ENCODE measurements at regions not wholly inside any gene's neighbourhood (a gene's known extent, or its start where the extent isn't known, plus 50 kb on each side); places are given as distances from the start of the nearest gene placed in this dataset.
A peak's percentile ranks its signal among the peaks of the same experiment; 100 is the strongest.

DNA sequence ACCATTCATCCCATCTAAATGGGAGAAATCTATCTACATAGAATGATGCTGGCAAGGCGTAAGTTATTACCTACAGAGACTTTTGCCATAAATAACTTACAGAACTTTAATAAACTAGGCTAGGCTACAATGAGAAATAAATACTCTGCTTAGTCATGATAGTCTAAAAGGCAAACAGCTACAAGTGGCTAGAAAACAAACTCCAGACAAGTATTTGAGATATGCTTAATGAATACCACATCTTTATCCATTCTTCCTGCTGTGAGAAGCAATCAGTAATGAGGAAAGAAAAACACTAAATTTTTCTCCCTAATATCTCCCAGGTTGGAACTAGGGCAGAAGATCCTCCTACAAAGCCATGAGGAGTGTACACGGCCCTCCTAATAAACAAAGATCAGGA lies 187.0 kb upstream of the OLFM3 start (continued):
- no peak for TF ChIP-seq FOXK1 (CRISPR knock-in tag; IDR thresholded peaks at IDR 0.05; ENCODE audit: borderline replicate concordance, low read depth)

DNA sequence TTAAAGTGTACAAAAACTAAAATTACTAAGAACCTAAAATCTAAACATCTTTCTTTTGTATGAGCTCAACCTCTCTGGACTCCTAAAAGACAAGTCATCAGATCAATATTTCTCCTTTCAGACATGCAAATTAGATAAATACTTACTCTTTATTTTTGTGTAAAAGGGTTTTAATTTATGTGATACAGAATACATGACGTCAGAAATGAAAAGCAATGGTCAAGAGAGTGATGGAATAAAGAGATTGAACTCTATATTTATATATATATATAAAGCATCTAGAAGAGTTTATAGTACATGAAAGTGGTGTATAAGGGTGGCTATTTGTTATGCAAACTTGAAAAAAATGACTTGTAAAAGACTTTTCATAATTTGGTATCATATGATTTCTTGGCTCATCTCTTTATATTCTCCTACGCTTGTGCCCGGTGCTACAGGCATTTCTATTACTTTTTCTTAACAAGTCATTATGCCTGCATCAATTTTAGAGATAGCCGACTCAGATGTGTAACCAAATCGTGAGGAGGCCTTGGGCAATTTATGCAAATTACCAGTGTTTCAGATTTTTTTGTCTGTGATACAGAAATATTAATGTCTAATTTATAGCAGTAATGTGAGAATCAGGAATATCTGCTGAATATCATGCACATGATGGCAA lies 186.0 kb upstream of the OLFM3 start:
- ChIA-PET CTCF (ENCODE audit: low intra/inter-chr PET ratio, low total read pairs) (no interaction called here), POLR2A (no interaction called here)
- Histone ChIP-seq H3K4me2 (ENCODE audit: low read depth, low read length) (no peak overlapping the region), H3K4me1 (ENCODE audit: insufficient read depth, low read length) (no peaks in the 10 kb centered on the region), H3K9me3 (ENCODE audit: low read length) (no peaks in the 10 kb centered on the region), H3K9ac (ENCODE audit: insufficient read depth, low read depth, low read length) (no peak overlapping the region), H3K4me3 (replicated peaks in 1 of 3; ENCODE audit: insufficient read depth in 1 of 3, low read depth in 2 of 3, low read length in 3 of 3) (no peak overlapping the region), H3K79me2 (ENCODE audit: insufficient read depth, low read length) (no peaks in the 10 kb centered on the region), H2AFZ (ENCODE audit: low read length) (no peak overlapping the region), H3K36me3 (replicated peaks in 1 of 2; ENCODE audit: control insufficient read depth in 1 of 2, insufficient read depth in 2 of 2, low read length in 2 of 2) (no peaks in the 10 kb centered on the region), H3K27ac (ENCODE audit: extremely low read length, insufficient read depth, low read length) (no peak overlapping the region), H4K20me1 (ENCODE audit: insufficient read depth, low read length) (no peaks in the 10 kb centered on the region), H3K27me3 (ENCODE audit: control insufficient read depth in 1 of 2, insufficient read depth in 2 of 2, low read length in 2 of 2) (no peaks in the 10 kb centered on the region)
- TF ChIP-seq RFX5 (IDR thresholded peaks at IDR 0.05; ENCODE audit: low read depth, low read length) (no peak), KDM6A (CRISPR knock-in tag; IDR thresholded peaks at IDR 0.05; ENCODE audit: low read depth) (no peak), ASH2L (IDR thresholded peaks at IDR 0.05; ENCODE audit: insufficient read length, low read depth, low read length) (no peak), NAIF1 (CRISPR knock-in tag; IDR thresholded peaks at IDR 0.05; ENCODE audit: borderline replicate concordance) (no peak), ATF7 (IDR thresholded peaks at IDR 0.05) (peak; percentile 75), ATF7 (CRISPR knock-in tag; IDR thresholded peaks at IDR 0.05) (no peak), SMC3 (IDR thresholded peaks at IDR 0.05; ENCODE audit: low read length) (no peak), CREB1 (IDR thresholded peaks at IDR 0.05) (peak; percentile 78), CREB1 (CRISPR knock-in tag; IDR thresholded peaks at IDR 0.05) (no peak)
- TF ChIP-seq, protein P1, sequence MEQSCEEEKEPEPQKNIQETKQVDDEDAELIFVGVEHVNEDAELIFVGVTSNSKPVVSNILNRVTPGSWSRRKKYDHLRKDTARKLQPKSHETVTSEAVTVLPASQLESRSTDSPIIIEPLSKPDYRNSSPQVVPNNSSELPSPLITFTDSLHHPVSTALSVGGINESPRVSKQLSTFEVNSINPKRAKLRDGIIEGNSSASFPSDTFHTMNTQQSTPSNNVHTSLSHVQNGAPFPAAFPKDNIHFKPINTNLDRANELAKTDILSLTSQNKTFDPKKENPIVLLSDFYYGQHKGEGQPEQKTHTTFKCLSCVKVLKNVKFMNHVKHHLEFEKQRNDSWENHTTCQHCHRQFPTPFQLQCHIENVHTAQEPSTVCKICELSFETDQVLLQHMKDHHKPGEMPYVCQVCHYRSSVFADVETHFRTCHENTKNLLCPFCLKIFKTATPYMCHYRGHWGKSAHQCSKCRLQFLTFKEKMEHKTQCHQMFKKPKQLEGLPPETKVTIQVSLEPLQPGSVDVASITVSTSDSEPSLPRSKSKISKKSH (CRISPR knock-in tag; IDR thresholded peaks at IDR 0.05; ENCODE audit: borderline replicate concordance), result no peak
- no peak for DNase-seq (ENCODE audit: low spot score)
- 0% methylated on average over 5 of the region's 5 CpGs for WGBS (ENCODE audit: low lambda C conversion rate)
- no peak for FAIRE-seq
- BruUV-seq (replicated peaks), result no TSS peak
- in situ Hi-C loops (cut with HindIII; ENCODE audit: extremely low pct_ligation_motif_present, low pct_unique_long_range_greater_than_20kb) (no loop called here), intact Hi-C loops (cut with micrococcal nuclease; ENCODE audit: unreplicated experiment) (no loop called here)
- ATAC-seq, result no peak
